ENCODE measurements at regions not wholly inside any gene's neighbourhood (a gene's known extent, or its start where the extent isn't known, plus 50 kb on each side); places are given as distances from the start of the nearest gene placed in this dataset.

GRCh38 chr1:233540816-233541215 lies 73.1 kb upstream of the KCNK1 start:
- TF ChIP-seq EZH2 (IDR thresholded peaks at IDR 0.05; ENCODE audit: insufficient read depth, poor library complexity, severe bottlenecking) (no peak), EZH2phosphoT487 (IDR thresholded peaks at IDR 0.05; ENCODE audit: insufficient read depth, low read depth) (no peak)

All from GM23248 (cell line).